GM12865 (cell line): ENCODE measurements at regions not wholly inside any gene's neighbourhood (a gene's known extent, or its start where the extent isn't known, plus 50 kb on each side); places are given as distances from the start of the nearest gene placed in this dataset.

ENCODE experiments used
- DNase-seq: peaks from one replicate; pipeline ENCODE4 v3.0.0; 2010; ENCODE audit warnings: low read depth
- H3K4me3 ChIP-seq: 2 replicates; pipeline ENCODE4 v1.5.1; 2011; ENCODE audit warnings: mild to moderate bottlenecking, low read depth, low read length, control low read depth
- TF ChIP-seq, protein P1 (sequence below): IDR thresholded peaks from 2 replicates; pipeline ENCODE4 v1.5.1; 2011; ENCODE audit warnings: low read length, control low read depth, low read depth, inconsistent platforms; ENCODE audit not compliant: insufficient read depth; ENCODE audit errors: missing control alignments

DNA sequence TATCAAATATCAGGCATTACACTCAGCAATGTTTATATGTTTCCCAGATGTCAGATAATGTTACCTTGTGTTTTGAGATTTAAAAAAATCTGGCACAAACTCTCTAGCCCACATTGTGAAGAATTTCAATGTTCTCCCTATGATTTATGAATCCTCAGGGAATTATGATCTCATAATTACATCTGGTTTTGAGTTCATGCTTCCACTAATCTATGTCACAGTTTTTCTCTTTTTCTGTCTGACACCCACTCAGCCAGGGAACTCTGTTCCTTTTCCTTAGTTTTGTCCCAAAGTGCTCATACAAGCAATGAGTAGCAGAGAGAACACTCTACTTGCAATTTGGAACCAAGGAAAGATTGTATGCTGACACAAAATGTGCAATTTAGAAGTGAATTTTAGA lies 212.1 kb upstream of the POF1B start:
- no peak for DNase-seq
- TF ChIP-seq, protein P1, sequence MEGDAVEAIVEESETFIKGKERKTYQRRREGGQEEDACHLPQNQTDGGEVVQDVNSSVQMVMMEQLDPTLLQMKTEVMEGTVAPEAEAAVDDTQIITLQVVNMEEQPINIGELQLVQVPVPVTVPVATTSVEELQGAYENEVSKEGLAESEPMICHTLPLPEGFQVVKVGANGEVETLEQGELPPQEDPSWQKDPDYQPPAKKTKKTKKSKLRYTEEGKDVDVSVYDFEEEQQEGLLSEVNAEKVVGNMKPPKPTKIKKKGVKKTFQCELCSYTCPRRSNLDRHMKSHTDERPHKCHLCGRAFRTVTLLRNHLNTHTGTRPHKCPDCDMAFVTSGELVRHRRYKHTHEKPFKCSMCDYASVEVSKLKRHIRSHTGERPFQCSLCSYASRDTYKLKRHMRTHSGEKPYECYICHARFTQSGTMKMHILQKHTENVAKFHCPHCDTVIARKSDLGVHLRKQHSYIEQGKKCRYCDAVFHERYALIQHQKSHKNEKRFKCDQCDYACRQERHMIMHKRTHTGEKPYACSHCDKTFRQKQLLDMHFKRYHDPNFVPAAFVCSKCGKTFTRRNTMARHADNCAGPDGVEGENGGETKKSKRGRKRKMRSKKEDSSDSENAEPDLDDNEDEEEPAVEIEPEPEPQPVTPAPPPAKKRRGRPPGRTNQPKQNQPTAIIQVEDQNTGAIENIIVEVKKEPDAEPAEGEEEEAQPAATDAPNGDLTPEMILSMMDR, result no peak

DNA sequence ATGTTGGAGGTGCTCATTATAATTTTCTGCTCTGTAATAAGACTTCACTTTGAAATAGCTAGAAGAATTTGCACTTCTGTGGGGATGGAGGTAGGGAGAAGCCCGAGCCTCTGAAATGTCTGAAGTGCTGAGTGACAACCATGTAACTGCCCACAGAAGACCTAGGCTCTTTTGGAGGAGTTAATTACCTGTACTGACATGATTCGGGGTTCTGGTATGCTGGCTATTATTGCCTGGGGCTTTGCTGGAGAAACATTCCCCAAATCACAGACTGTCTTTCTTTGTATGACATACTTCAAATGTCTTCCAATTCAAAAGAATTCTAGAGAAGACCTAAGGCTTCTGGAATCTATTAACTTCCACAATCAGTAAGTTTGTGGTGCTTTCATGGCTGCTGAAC lies 211.2 kb upstream of the POF1B start:
- no peak overlapping the region for H3K4me3 ChIP-seq
- TF ChIP-seq, protein P1, result no peak
- no peak for DNase-seq

More for the DNA sequence above, 212.1 kb upstream of the POF1B start:
- no peak overlapping the region for H3K4me3 ChIP-seq

DNA sequence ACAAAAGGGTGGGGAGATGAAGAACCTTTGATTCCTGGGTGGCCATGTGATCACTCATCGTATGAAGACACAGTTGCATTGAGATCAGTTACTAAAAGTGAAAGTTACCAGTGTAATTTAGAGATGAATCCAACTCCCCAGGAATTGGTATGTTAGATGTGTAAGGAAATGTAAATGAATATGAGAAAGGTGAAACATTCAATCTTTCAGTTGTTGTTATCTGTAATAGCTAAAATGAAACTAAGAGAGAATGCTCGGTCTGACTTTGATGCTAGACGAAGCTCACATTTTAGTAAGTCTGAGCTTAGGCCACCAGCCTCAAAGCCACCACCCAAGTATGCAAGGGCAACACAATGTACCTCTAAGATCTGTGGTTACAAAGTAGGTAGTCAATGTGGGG lies 194.3 kb upstream of the POF1B start:
- TF ChIP-seq, protein P1, result no peak
- no peak for DNase-seq
- no peak overlapping the region for H3K4me3 ChIP-seq

DNA sequence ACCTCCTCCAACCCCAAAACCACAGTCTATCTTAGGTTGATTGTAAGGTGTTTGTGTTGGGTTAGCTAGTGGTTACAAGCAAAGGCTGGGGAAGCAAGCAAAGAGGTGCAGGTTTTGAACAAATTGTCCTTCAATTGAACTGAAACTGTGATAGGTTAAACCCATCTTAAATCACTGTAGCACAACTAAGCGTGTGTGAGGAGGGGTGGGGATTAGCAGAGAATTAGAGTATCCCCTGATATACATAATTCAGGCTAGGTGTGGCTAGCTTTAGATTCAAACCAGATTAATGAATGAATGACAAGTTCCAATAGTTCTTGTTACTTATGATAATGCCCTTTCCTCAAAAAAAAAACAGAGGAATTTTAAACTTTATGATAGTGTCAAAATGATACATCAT lies 191.0 kb upstream of the POF1B start:
- DNase-seq, result no peak
- TF ChIP-seq, protein P1, result no peak
- H3K4me3 ChIP-seq, result no peak overlapping the region

DNA sequence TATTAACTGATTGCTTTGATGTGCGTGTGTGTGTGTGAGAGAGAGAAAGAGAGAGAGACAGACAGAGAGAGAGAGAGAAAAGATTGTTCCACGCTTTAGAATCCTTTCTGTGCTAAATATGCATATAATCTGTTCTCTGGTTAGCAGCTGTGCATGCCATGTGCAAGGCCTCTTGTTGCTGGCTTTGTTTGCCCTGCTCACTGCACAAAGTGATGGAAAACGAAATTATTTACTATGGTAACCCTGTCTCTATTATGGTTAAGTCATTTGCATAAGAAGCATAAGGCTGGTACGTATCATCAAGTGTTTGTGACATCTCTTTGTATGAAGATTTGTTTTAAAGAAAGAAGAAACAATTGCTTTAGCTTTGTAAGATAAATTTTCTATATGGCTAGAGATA lies 190.2 kb upstream of the POF1B start:
- TF ChIP-seq, protein P1, result no peak
- no peak for DNase-seq
- no peak overlapping the region for H3K4me3 ChIP-seq

DNA sequence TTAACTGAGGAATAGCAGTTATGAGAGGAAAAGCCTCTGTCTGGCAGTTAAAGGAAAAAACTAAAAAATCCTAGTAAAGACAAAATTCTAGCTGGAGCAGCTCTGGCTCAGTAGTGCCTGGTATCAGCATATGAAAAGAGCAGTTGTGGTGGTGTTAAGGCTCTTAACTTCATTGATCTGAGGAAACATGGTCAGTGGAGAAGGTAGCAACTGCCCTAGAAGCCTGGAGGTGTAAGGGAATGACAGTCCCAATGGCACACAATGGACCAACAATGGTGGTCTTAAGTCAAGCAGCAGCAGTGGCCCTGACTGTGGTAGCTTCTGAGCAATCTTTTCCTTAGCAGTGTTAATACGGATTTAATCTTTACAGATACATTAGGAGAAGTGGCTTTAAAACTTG lies 189.6 kb upstream of the POF1B start:
- TF ChIP-seq, protein P1, result no peak
- no peak for DNase-seq
- H3K4me3 ChIP-seq, result no peak overlapping the region

DNA sequence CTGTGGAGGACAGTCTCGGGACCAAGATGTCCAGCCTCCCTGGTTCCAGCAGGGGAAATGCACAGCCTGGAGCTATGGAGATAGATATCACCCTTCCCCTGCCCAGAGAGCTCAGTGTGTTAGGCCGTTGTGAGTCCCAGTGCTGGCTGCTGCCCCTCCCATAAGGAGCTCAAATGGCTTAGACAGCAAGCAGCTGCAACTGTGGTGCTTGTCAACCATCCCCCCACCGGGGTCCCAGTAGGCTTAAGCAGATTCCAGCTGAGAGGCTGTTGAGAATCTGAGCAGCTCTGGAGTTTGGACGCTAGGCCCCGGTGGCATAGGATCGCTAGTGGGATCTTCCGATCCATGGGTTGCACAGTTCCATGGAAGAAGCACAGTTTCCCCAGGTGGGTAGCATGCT lies 181.8 kb upstream of the POF1B start:
- no peak overlapping the region for H3K4me3 ChIP-seq
- TF ChIP-seq, protein P1, result no peak
- DNase-seq, result no peak
